Lower lobe of right lung (tissue), 2 donors: ENCODE measurements at regions not wholly inside any gene's neighbourhood (a gene's known extent, or its start where the extent isn't known, plus 50 kb on each side); places are given as distances from the start of the nearest gene placed in this dataset.
"Not testable (repeated sequence)": the region's sequence is repeated elsewhere in the genome, so short reads cannot be mapped to it uniquely, and the experiment has no call there.

Source experiments
- ATAC-seq, 2 donors: fragments of 200-7000 bp; cut with Tn5 transposase; one replicate each; pipeline ENCODE4 v1.9.1; 2020 to 2022; ENCODE audit warnings: mild to moderate bottlenecking in 2 of 2, moderate library complexity in 2 of 2
- DNase-seq: peaks from one replicate; pipeline ENCODE4 v3.0.0-alpha.2; 2020
- H3K27ac ChIP-seq: fragments of 200-600 bp; one replicate; pipeline ENCODE4 v1.8.0; 2022
- H3K27me3 ChIP-seq: fragments of 200-600 bp; one replicate; pipeline ENCODE4 v1.8.0; 2022; ENCODE audit warnings: low read depth
- H3K36me3 ChIP-seq: fragments of 200-600 bp; one replicate; pipeline ENCODE4 v1.8.0; 2022; ENCODE audit warnings: mild to moderate bottlenecking
- H3K4me1 ChIP-seq: fragments of 200-600 bp; one replicate; pipeline ENCODE4 v1.8.0; 2022
- H3K4me3 ChIP-seq: fragments of 200-600 bp; one replicate; pipeline ENCODE4 v1.8.0; 2022; ENCODE audit warnings: mild to moderate bottlenecking
- H3K9me3 ChIP-seq: fragments of 200-600 bp; one replicate; pipeline ENCODE4 v1.8.0; 2022
- intact Hi-C: fragments of 100-400 bp; cut with DNase I; formaldehyde crosslinking; loops from one replicate; pipeline ENCODE4 v1.11.0; 2022
- TF ChIP-seq, protein P1 (sequence below): fragments of 200-600 bp; IDR thresholded peaks from one replicate; pipeline ENCODE4 v1.8.0; 2022; ENCODE audit warnings: antibody characterized with exemption, mild to moderate bottlenecking
- donor health status: DM: no; HTN: yes; CAD: no; lungs with severe emphysema.

- Histone ChIP-seq H3K9me3 (no peaks in the 10 kb centered on the region), H3K27ac (no peak overlapping the region), H3K36me3 (no peaks in the 10 kb centered on the region), H3K4me1 (no peaks in the 10 kb centered on the region), H3K27me3 (no peaks in the 10 kb centered on the region), H3K4me3 (no peak overlapping the region)
- peak; percentile 17 to 68 for ATAC-seq
- TF ChIP-seq, protein P1, sequence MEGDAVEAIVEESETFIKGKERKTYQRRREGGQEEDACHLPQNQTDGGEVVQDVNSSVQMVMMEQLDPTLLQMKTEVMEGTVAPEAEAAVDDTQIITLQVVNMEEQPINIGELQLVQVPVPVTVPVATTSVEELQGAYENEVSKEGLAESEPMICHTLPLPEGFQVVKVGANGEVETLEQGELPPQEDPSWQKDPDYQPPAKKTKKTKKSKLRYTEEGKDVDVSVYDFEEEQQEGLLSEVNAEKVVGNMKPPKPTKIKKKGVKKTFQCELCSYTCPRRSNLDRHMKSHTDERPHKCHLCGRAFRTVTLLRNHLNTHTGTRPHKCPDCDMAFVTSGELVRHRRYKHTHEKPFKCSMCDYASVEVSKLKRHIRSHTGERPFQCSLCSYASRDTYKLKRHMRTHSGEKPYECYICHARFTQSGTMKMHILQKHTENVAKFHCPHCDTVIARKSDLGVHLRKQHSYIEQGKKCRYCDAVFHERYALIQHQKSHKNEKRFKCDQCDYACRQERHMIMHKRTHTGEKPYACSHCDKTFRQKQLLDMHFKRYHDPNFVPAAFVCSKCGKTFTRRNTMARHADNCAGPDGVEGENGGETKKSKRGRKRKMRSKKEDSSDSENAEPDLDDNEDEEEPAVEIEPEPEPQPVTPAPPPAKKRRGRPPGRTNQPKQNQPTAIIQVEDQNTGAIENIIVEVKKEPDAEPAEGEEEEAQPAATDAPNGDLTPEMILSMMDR, result no peak
- intact Hi-C loops, result no loop called here
- DNase-seq, result no peak
These were observed 96.6 kb downstream of the SEC16B start for GRCh38 chr1:177873238-177873637.

DNA sequence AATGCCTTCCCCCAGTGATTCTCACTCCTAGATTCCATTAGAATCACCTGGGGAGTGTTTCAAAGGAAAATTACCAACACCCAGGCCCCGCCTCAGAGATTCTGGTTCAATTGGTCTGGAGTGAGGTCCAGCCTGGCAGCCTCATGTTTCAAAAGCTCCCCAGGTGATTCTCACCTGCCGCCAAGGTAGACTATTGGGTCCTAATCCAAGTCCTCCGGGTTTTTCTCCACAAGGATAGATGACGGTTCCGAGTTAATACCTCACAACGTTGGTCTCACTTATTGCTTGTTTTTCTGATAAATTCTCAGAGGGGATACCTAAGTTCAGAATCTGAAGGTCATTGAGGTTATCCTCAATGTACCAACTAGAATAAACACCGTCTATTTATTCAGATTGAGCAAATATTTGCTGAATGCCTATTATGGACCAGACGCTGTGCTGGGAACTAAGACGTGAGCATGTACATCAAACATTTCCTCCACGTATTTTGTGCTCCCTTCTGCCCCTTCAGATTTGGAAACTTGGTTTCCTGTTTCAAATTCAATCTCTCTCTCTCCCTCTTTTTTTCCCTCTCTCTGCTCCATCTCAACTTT, 97.5 kb downstream of the SEC16B start:
- ATAC-seq (peak in 1 of 2 donors; percentile 82), DNase-seq (no peak)
- H3K4me1 ChIP-seq, result no peaks in the 10 kb centered on the region
- no peak overlapping the region for H3K4me3 ChIP-seq
- no peaks in the 10 kb centered on the region for H3K9me3 ChIP-seq
- H3K36me3 ChIP-seq, result no peaks in the 10 kb centered on the region
- H3K27ac ChIP-seq, result no peak overlapping the region
- TF ChIP-seq, protein P1, result no peak
- no peaks in the 10 kb centered on the region for H3K27me3 ChIP-seq
- intact Hi-C loops, result no loop called here

DNA sequence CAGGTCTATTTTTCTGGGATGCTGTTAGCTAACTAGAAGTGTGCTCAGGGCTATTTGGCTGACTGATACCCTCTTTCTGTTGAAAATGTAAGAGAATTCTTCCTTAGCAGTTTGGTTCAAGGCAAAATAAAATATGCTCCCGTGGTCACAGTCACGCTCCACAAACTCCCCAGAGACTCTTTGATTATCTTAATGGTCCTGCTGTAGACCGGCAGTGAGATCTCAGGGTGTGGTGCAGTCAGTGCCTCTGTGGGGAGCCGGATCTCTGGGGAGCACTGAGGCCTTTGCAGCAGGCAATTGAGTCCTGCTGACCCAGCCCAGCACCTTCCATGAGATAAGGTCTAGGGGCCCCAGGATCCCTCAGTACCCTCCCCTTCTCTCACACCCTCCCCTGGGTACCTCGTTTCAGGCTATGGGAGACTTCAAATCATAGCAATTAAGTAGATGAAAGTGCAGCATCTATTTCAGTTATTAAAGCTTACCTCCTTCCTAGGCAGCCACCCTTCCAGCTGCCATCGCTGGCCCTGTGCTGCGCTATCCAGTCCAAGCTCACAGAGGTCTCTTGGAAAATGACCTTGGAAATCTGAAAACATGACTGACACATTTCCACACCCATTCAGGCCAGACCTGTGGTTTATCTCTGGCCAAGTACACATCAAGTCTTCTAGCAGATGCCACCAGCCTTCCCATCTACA, 98.1 kb downstream of the SEC16B start:
- Histone ChIP-seq H3K4me1 (no peaks in the 10 kb centered on the region), H3K27me3 (no peaks in the 10 kb centered on the region), H3K27ac (no peak overlapping the region), H3K36me3 (no peaks in the 10 kb centered on the region), H3K9me3 (no peaks in the 10 kb centered on the region), H3K4me3 (no peak overlapping the region)
- TF ChIP-seq, protein P1, result no peak
- no peak for DNase-seq
- intact Hi-C loops, result no loop called here
- peak in 1 of 2 donors; percentile 35 for ATAC-seq

DNA sequence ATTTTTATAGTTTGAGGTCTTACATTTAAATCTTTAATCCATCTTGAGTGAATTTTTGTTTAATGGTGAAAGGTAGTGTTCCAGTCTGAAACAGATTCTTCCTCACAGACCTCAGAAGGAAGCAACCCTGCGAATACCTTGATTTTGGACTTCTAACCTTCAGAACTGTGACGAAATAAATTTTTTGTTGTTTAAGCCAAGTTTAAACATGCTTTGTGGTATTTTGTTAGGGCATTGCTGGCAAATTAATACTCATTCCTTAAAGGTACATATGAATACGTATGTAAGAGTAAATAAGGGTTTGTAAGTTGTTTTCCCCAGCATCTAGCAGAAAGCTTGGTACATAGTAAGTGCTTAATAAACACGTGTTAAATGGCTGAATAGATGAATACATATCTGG, 100.3 kb downstream of the SEC16B start:
- H3K36me3 ChIP-seq, result no peaks in the 10 kb centered on the region
- DNase-seq (no peak), ATAC-seq (no peak)
- no peaks in the 10 kb centered on the region for H3K27me3 ChIP-seq
- H3K4me3 ChIP-seq, result no peak overlapping the region
- intact Hi-C loops, result no loop called here
- H3K4me1 ChIP-seq, result no peaks in the 10 kb centered on the region
- TF ChIP-seq, protein P1, result no peak
- H3K27ac ChIP-seq, result no peak overlapping the region
- H3K9me3 ChIP-seq, result no peaks in the 10 kb centered on the region

DNA sequence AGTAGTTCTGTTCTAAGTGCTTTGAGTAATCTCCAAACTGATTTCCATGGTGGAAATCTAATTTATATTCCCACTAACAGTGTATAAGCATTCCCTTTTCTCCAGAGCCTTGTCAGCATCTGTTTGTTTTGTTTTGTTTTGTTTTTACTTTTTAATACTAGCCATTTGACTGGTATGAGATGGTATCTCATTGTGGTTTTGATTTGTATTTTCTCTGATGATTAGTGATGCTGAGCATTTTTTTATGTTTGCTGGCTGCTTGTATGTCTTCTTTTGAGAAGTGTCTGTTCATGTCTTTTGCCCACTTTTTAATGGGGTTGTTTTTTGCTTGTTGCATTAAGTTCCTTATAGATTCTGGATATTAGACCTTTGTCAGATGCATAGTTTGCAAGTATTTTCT, 100.8 kb downstream of the SEC16B start:
- H3K4me1 ChIP-seq, H3K27ac ChIP-seq, H3K27me3 ChIP-seq, ATAC-seq, H3K36me3 ChIP-seq, DNase-seq, H3K9me3 ChIP-seq, H3K4me3 ChIP-seq, intact Hi-C loops: not testable (repeated sequence)

DNA sequence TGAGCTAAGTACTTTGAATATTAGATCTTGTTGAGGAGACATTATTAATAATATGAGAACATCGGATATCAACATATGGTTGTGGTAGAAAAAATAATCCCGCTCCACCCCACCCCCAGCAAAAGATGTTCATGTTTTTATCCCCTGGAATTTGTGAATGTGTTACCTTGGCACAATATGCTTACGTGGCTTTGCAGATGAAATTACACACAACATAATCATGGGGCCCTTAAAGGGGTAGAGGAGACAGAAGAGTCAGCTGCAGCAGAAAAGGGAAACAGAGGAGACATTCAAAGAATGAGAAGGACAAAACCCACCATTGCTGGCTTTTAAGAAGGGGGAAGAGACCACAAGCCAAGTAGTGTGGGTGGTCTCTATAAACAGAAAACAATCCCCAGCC, 104.1 kb downstream of the SEC16B start:
- Histone ChIP-seq H3K36me3 (no peaks in the 10 kb centered on the region), H3K27ac (no peak overlapping the region), H3K4me3 (no peak overlapping the region), H3K27me3 (no peaks in the 10 kb centered on the region), H3K4me1 (no peaks in the 10 kb centered on the region), H3K9me3 (no peaks in the 10 kb centered on the region)
- intact Hi-C loops, result no loop called here
- TF ChIP-seq, protein P1, result no peak
- ATAC-seq (no peak), DNase-seq (no peak)
